ENCODE measurements at regions not wholly inside any gene's neighbourhood (a gene's known extent, or its start where the extent isn't known, plus 50 kb on each side); places are given as distances from the start of the nearest gene placed in this dataset.
A peak's percentile ranks its signal among the peaks of the same experiment; 100 is the strongest.

DNA sequence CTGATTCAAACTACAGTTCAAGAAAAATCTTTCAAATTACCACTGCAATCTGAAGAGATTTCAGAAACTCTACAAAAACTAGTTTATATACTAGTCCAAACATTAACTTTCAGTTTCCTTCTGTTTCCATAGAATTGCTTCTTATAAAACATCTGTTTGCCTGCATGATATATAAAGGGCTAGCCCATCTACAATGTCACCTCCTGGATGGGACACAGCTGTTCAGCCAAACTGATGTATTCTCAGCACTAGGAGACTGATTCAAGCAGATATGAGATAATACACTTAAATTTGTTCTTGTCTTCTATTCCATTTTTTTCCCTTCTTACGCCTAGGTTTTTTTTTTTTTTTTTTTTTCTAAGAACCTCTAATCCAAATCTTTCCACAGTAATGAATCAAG, 1569.7 kb upstream of the IGFBP7 start:
- no peak for TF ChIP-seq CTCF (conservative IDR thresholded peaks at IDR 0.05)
- Histone ChIP-seq H3K23me2 (ENCODE audit: insufficient read length, low read depth, low read length, poor library complexity, severe bottlenecking) (no peaks in the 10 kb centered on the region), H4K8ac (replicated peaks; ENCODE audit: insufficient read length, low read depth, low read length) (no peak overlapping the region), H3K79me2 (ENCODE audit: insufficient read depth, low read length) (no peaks in the 10 kb centered on the region), H3K4ac (ENCODE audit: low read depth, low read length) (no peak overlapping the region), H4K5ac (ENCODE audit: insufficient read length, low read depth, low read length) (no peak overlapping the region), H2BK20ac (ENCODE audit: low read depth, low read length, poor library complexity, severe bottlenecking) (no peak overlapping the region), H3K23ac (ENCODE audit: insufficient read length, low read depth, low read length) (no peak overlapping the region), H3T11ph (ENCODE audit: low read length) (no peak overlapping the region), H2AFZ (ENCODE audit: low read length) (no peak overlapping the region), H3K27me3 (ENCODE audit: insufficient read depth, low read length) (no peaks in the 10 kb centered on the region), H2AK5ac (ENCODE audit: insufficient read length, low read length) (no peak overlapping the region), H3K4me1 (ENCODE audit: insufficient read depth, low read length) (no peaks in the 10 kb centered on the region), H2BK12ac (ENCODE audit: insufficient read length, low read depth, low read length) (no peak overlapping the region), H3K79me1 (ENCODE audit: insufficient read depth, low read depth, low read length, poor library complexity, severe bottlenecking) (no peaks in the 10 kb centered on the region), H3K4me2 (ENCODE audit: insufficient read depth, insufficient read length, low read length) (no peak overlapping the region), H2BK15ac (ENCODE audit: low read depth, low read length) (no peak overlapping the region), H2BK5ac (ENCODE audit: insufficient read length, low read length) (no peak overlapping the region), H3K56ac (ENCODE audit: insufficient read length, low read depth, low read length) (no peak overlapping the region), H3K18ac (ENCODE audit: insufficient read length, low read depth, low read length) (no peak overlapping the region), H3K14ac (ENCODE audit: insufficient read depth, low read length) (no peak overlapping the region), H4K91ac (ENCODE audit: insufficient read length, low read depth, low read length) (no peak overlapping the region), H4K20me1 (ENCODE audit: control insufficient read depth, insufficient read depth, insufficient read length) (no peaks in the 10 kb centered on the region), H3K9ac (ENCODE audit: extremely low read depth, insufficient read length, low read length) (no peak overlapping the region), H3K27ac (ENCODE audit: insufficient read length, low read depth, low read length) (no peak overlapping the region), H2BK120ac (ENCODE audit: low read depth, low read length, poor library complexity, severe bottlenecking) (no peak overlapping the region), H3K9me3 (ENCODE audit: control insufficient read depth, low read depth, low read length) (no peaks in the 10 kb centered on the region)
- Mint-ChIP-seq H3K27ac (peak overlapping the region in 1 of 3 experiments; percentile 62; a peak in 1 of 7 replicates), H3K9me3 (peaks cover 7 to 8% of the 10 kb centered on the region in 2 experiments), H3K36me3 (ENCODE audit: insufficient read depth in 1 of 3, low read depth in 3 of 3) (peaks cover 3 to 13% (median 8%) of the 10 kb centered on the region in 3 experiments; a peak in 6 of 7 replicates), H3K4me1 (peaks cover 18 to 19% of the 10 kb centered on the region in 2 experiments), H3K27me3 (ENCODE audit: low read depth) (no peaks in the 10 kb centered on the region), H3K4me3 (no peak overlapping the region)
- no CpG with 5 or more reads among the region's 1 CpG for WGBS (ENCODE audit: extremely low coverage, insufficient read length, low lambda C conversion rate)
- no peak for DNase-seq
